ENCODE measurements at regions not wholly inside any gene's neighbourhood (a gene's known extent, or its start where the extent isn't known, plus 50 kb on each side); places are given as distances from the start of the nearest gene placed in this dataset.

GRCh38 chr13:50104493-50104892, 89.2 kb downstream of the KCNRG start:
- peaks cover 1% of the 10 kb centered on the region for H3K36me3 ChIP-seq (ENCODE audit: control insufficient read depth, insufficient read depth, low read length)
- no peak for DNase-seq
- H3K27ac ChIP-seq (ENCODE audit: low read length), result no peak overlapping the region
- no peaks in the 10 kb centered on the region for H3K9me3 ChIP-seq (ENCODE audit: control insufficient read depth, low read depth, low read length)
- no peak overlapping the region for H3K4me3 ChIP-seq (ENCODE audit: low read length)
- no peaks in the 10 kb centered on the region for H3K27me3 ChIP-seq (ENCODE audit: control insufficient read depth, insufficient read depth, low read length)
- no peaks in the 10 kb centered on the region for H3K4me1 ChIP-seq (ENCODE audit: control insufficient read depth, insufficient read depth, low read length)
- WGBS (ENCODE audit: insufficient coverage, low lambda C conversion rate), result 100% methylated on average over 1 of the region's 1 CpG

GRCh38 chr13:50106559-50106958, 91.3 kb downstream of the KCNRG start:
- no peak for DNase-seq
- H3K27me3 ChIP-seq (ENCODE audit: control insufficient read depth, insufficient read depth, low read length), result no peaks in the 10 kb centered on the region
- H3K4me1 ChIP-seq (ENCODE audit: control insufficient read depth, insufficient read depth, low read length), result no peaks in the 10 kb centered on the region
- H3K4me3 ChIP-seq (ENCODE audit: low read length), result no peak overlapping the region
- no peaks in the 10 kb centered on the region for H3K9me3 ChIP-seq (ENCODE audit: control insufficient read depth, low read depth, low read length)
- H3K36me3 ChIP-seq (ENCODE audit: control insufficient read depth, insufficient read depth, low read length), result no peaks in the 10 kb centered on the region
- no peak overlapping the region for H3K27ac ChIP-seq (ENCODE audit: low read length)
- WGBS (ENCODE audit: insufficient coverage, low lambda C conversion rate), result 80% methylated on average over 1 of the region's 1 CpG

GRCh38 chr13:50107205-50107604, 92.0 kb downstream of the KCNRG start:
- no peaks in the 10 kb centered on the region for H3K36me3 ChIP-seq (ENCODE audit: control insufficient read depth, insufficient read depth, low read length)
- WGBS (ENCODE audit: insufficient coverage, low lambda C conversion rate), result no CpG with 5 or more reads among the region's 1 CpG
- H3K27ac ChIP-seq (ENCODE audit: low read length), result no peak overlapping the region
- H3K4me1 ChIP-seq (ENCODE audit: control insufficient read depth, insufficient read depth, low read length), result no peaks in the 10 kb centered on the region
- H3K9me3 ChIP-seq (ENCODE audit: control insufficient read depth, low read depth, low read length), result no peaks in the 10 kb centered on the region
- no peaks in the 10 kb centered on the region for H3K27me3 ChIP-seq (ENCODE audit: control insufficient read depth, insufficient read depth, low read length)
- no peak for DNase-seq
- H3K4me3 ChIP-seq (ENCODE audit: low read length), result no peak overlapping the region

- no peaks in the 10 kb centered on the region for H3K27me3 ChIP-seq (ENCODE audit: control insufficient read depth, insufficient read depth, low read length)
- H3K4me3 ChIP-seq (ENCODE audit: low read length), result no peak overlapping the region
- no peaks in the 10 kb centered on the region for H3K36me3 ChIP-seq (ENCODE audit: control insufficient read depth, insufficient read depth, low read length)
- DNase-seq, result no peak
- 58% methylated on average over 2 of the region's 2 CpGs for WGBS (ENCODE audit: insufficient coverage, low lambda C conversion rate)
- H3K27ac ChIP-seq (ENCODE audit: low read length), result no peak overlapping the region
- H3K4me1 ChIP-seq (ENCODE audit: control insufficient read depth, insufficient read depth, low read length), result no peaks in the 10 kb centered on the region
- no peaks in the 10 kb centered on the region for H3K9me3 ChIP-seq (ENCODE audit: control insufficient read depth, low read depth, low read length)
Observed at GRCh38 chr13:50114961-50115360, 99.7 kb downstream of the KCNRG start.

GRCh38 chr13:50115695-50116094, 100.5 kb downstream of the KCNRG start:
- H3K9me3 ChIP-seq (ENCODE audit: control insufficient read depth, low read depth, low read length), result no peaks in the 10 kb centered on the region
- no peak overlapping the region for H3K27ac ChIP-seq (ENCODE audit: low read length)
- no peaks in the 10 kb centered on the region for H3K27me3 ChIP-seq (ENCODE audit: control insufficient read depth, insufficient read depth, low read length)
- DNase-seq, result no peak
- no peak overlapping the region for H3K4me3 ChIP-seq (ENCODE audit: low read length)
- H3K36me3 ChIP-seq (ENCODE audit: control insufficient read depth, insufficient read depth, low read length), result no peaks in the 10 kb centered on the region
- 100% methylated on average over 1 of the region's 3 CpGs for WGBS (ENCODE audit: insufficient coverage, low lambda C conversion rate)
- H3K4me1 ChIP-seq (ENCODE audit: control insufficient read depth, insufficient read depth, low read length), result no peaks in the 10 kb centered on the region

- H3K27me3 ChIP-seq (ENCODE audit: control insufficient read depth, insufficient read depth, low read length), result no peaks in the 10 kb centered on the region
Observed at GRCh38 chr13:50116430-50116973, 101.3 kb downstream of the KCNRG start.

GRCh38 chr13:50119591-50119990, 104.3 kb downstream of the KCNRG start:
- H3K4me1 ChIP-seq (ENCODE audit: control insufficient read depth, insufficient read depth, low read length), result no peaks in the 10 kb centered on the region
- no CpG with 5 or more reads among the region's 3 CpGs for WGBS (ENCODE audit: insufficient coverage, low lambda C conversion rate)

More at GRCh38 chr13:50116430-50116973, 101.3 kb downstream of the KCNRG start:
- no peaks in the 10 kb centered on the region for H3K9me3 ChIP-seq (ENCODE audit: control insufficient read depth, low read depth, low read length)
- H3K4me3 ChIP-seq (ENCODE audit: low read length), result no peak overlapping the region
- H3K4me1 ChIP-seq (ENCODE audit: control insufficient read depth, insufficient read depth, low read length), result no peaks in the 10 kb centered on the region
- WGBS (ENCODE audit: insufficient coverage, low lambda C conversion rate), result 94% methylated on average over 5 of the region's 5 CpGs
- H3K36me3 ChIP-seq (ENCODE audit: control insufficient read depth, insufficient read depth, low read length), result peaks cover 2% of the 10 kb centered on the region
- no peak overlapping the region for H3K27ac ChIP-seq (ENCODE audit: low read length)
- no peak for DNase-seq

GRCh38 chr13:50122455-50122854, 107.2 kb downstream of the KCNRG start:
- H3K27ac ChIP-seq (ENCODE audit: low read length), result no peak overlapping the region
- no peaks in the 10 kb centered on the region for H3K9me3 ChIP-seq (ENCODE audit: control insufficient read depth, low read depth, low read length)
- DNase-seq, result no peak
- H3K4me3 ChIP-seq (ENCODE audit: low read length), result no peak overlapping the region
- peaks cover 11% of the 10 kb centered on the region for H3K4me1 ChIP-seq (ENCODE audit: control insufficient read depth, insufficient read depth, low read length)
- WGBS (ENCODE audit: insufficient coverage, low lambda C conversion rate), result 100% methylated on average over 1 of the region's 1 CpG
- H3K27me3 ChIP-seq (ENCODE audit: control insufficient read depth, insufficient read depth, low read length), result peaks cover 16% of the 10 kb centered on the region
- H3K36me3 ChIP-seq (ENCODE audit: control insufficient read depth, insufficient read depth, low read length), result peaks cover 7% of the 10 kb centered on the region

More at GRCh38 chr13:50119591-50119990, 104.3 kb downstream of the KCNRG start:
- Histone ChIP-seq H3K27ac (ENCODE audit: low read length) (no peak overlapping the region), H3K9me3 (ENCODE audit: control insufficient read depth, low read depth, low read length) (no peaks in the 10 kb centered on the region), H3K4me3 (ENCODE audit: low read length) (no peak overlapping the region), H3K36me3 (ENCODE audit: control insufficient read depth, insufficient read depth, low read length) (peaks cover 7% of the 10 kb centered on the region), H3K27me3 (ENCODE audit: control insufficient read depth, insufficient read depth, low read length) (no peaks in the 10 kb centered on the region)
- DNase-seq, result no peak

- peaks cover 16% of the 10 kb centered on the region for H3K4me1 ChIP-seq (ENCODE audit: control insufficient read depth, insufficient read depth, low read length)
- DNase-seq, result no peak
- peaks cover 7% of the 10 kb centered on the region for H3K36me3 ChIP-seq (ENCODE audit: control insufficient read depth, insufficient read depth, low read length)
- peaks cover 2% of the 10 kb centered on the region for H3K9me3 ChIP-seq (ENCODE audit: control insufficient read depth, low read depth, low read length)
- H3K27ac ChIP-seq (ENCODE audit: low read length), result no peak overlapping the region
- H3K27me3 ChIP-seq (ENCODE audit: control insufficient read depth, insufficient read depth, low read length), result peaks cover 22% of the 10 kb centered on the region
- 94% methylated on average over 2 of the region's 3 CpGs for WGBS (ENCODE audit: insufficient coverage, low lambda C conversion rate)
- H3K4me3 ChIP-seq (ENCODE audit: low read length), result peak overlapping the region; percentile 91
Observed at GRCh38 chr13:50123002-50123401, 107.8 kb downstream of the KCNRG start.

GRCh38 chr13:50123515-50123861, 108.2 kb downstream of the KCNRG start:
- 29% methylated on average over 3 of the region's 13 CpGs for WGBS (ENCODE audit: insufficient coverage, low lambda C conversion rate)
- Histone ChIP-seq H3K4me3 (ENCODE audit: low read length) (peak overlapping the region; percentile 91), H3K27me3 (ENCODE audit: control insufficient read depth, insufficient read depth, low read length) (peaks cover 27% of the 10 kb centered on the region), H3K36me3 (ENCODE audit: control insufficient read depth, insufficient read depth, low read length) (peaks cover 7% of the 10 kb centered on the region), H3K27ac (ENCODE audit: low read length) (peak overlapping the region; percentile 97), H3K9me3 (ENCODE audit: control insufficient read depth, low read depth, low read length) (peaks cover 3% of the 10 kb centered on the region), H3K4me1 (ENCODE audit: control insufficient read depth, insufficient read depth, low read length) (peaks cover 20% of the 10 kb centered on the region)
- no peak for DNase-seq

GRCh38 chr13:50123862-50124535, 108.8 kb downstream of the KCNRG start:
- Histone ChIP-seq H3K4me3 (ENCODE audit: low read length) (peak overlapping the region; percentile 91), H3K27ac (ENCODE audit: low read length) (peak overlapping the region; percentile 97), H3K36me3 (ENCODE audit: control insufficient read depth, insufficient read depth, low read length) (peaks cover 7% of the 10 kb centered on the region), H3K4me1 (ENCODE audit: control insufficient read depth, insufficient read depth, low read length) (peaks cover 22% of the 10 kb centered on the region), H3K9me3 (ENCODE audit: control insufficient read depth, low read depth, low read length) (peaks cover 3% of the 10 kb centered on the region), H3K27me3 (ENCODE audit: control insufficient read depth, insufficient read depth, low read length) (peaks cover 32% of the 10 kb centered on the region)
- no CpG with 5 or more reads among the region's 69 CpGs for WGBS (ENCODE audit: insufficient coverage, low lambda C conversion rate)
- DNase-seq, result peak; percentile 94 to 96
